ENCODE measurements at regions not wholly inside any gene's neighbourhood (a gene's known extent, or its start where the extent isn't known, plus 50 kb on each side); places are given as distances from the start of the nearest gene placed in this dataset.

GRCh38 chr3:43185274-43185982 lies 79.5 kb upstream of the POMGNT2 start:
- Histone ChIP-seq H3K4me2 (no peak overlapping the region), H3K27me3 (no peaks in the 10 kb centered on the region), H3K9me3 (ENCODE audit: low read depth) (no peaks in the 10 kb centered on the region), H4K20me1 (ENCODE audit: insufficient read depth, poor library complexity, severe bottlenecking) (no peaks in the 10 kb centered on the region), H3K9me2 (replicated peaks; ENCODE audit: insufficient read depth) (no peaks in the 10 kb centered on the region), H3K79me2 (no peaks in the 10 kb centered on the region), H2AFZ (no peak overlapping the region), H3K27ac (no peak overlapping the region), H3K4me1 (ENCODE audit: insufficient read depth) (peaks cover 12% of the 10 kb centered on the region), H3K4me3 (no peak overlapping the region), H3K36me3 (replicated peaks; ENCODE audit: insufficient read depth, low read depth) (no peaks in the 10 kb centered on the region)
- 74% methylated on average over 5 of the region's 5 CpGs for WGBS (ENCODE audit: low lambda C conversion rate, missing lambda C conversion rate)
- no peak for DNase-seq (ENCODE audit: low spot score)
- TF ChIP-seq EZH2 (IDR thresholded peaks at IDR 0.05; ENCODE audit: borderline replicate concordance) (no peak), CTCF (IDR thresholded peaks at IDR 0.05; ENCODE audit: poor library complexity) (no peak), EZH2phosphoT487 (IDR thresholded peaks at IDR 0.05; ENCODE audit: low read depth, severe bottlenecking, unreplicated experiment) (no peak)

- WGBS (ENCODE audit: low lambda C conversion rate, missing lambda C conversion rate): 32% methylated on average over 2 of the region's 2 CpGs
- H3K27me3 ChIP-seq: no peaks in the 10 kb centered on the region
- no peak overlapping the region for H2AFZ ChIP-seq
- H3K4me1 ChIP-seq (ENCODE audit: insufficient read depth): peaks cover 21% of the 10 kb centered on the region
- H3K36me3 ChIP-seq (replicated peaks; ENCODE audit: insufficient read depth, low read depth): no peaks in the 10 kb centered on the region
- no peaks in the 10 kb centered on the region for H4K20me1 ChIP-seq (ENCODE audit: insufficient read depth, poor library complexity, severe bottlenecking)
- no peaks in the 10 kb centered on the region for H3K79me2 ChIP-seq
- no peak for DNase-seq (ENCODE audit: low spot score)
- no peak overlapping the region for H3K4me2 ChIP-seq
- H3K27ac ChIP-seq: no peak overlapping the region
- H3K4me3 ChIP-seq: no peak overlapping the region
- no peaks in the 10 kb centered on the region for H3K9me2 ChIP-seq (replicated peaks; ENCODE audit: insufficient read depth)
- TF ChIP-seq CTCF (IDR thresholded peaks at IDR 0.05; ENCODE audit: poor library complexity): no peak
- no peak for TF ChIP-seq EZH2 (IDR thresholded peaks at IDR 0.05; ENCODE audit: borderline replicate concordance)
- TF ChIP-seq EZH2phosphoT487 (IDR thresholded peaks at IDR 0.05; ENCODE audit: low read depth, severe bottlenecking, unreplicated experiment): no peak
- no peaks in the 10 kb centered on the region for H3K9me3 ChIP-seq (ENCODE audit: low read depth)
Observed at GRCh38 chr3:43183456-43183855, 77.6 kb upstream of the POMGNT2 start.

- H3K36me3 ChIP-seq (replicated peaks; ENCODE audit: insufficient read depth, low read depth): no peaks in the 10 kb centered on the region
- no peak for DNase-seq (ENCODE audit: low spot score)
- peak overlapping the region; percentile 90 for H3K27ac ChIP-seq
- no peaks in the 10 kb centered on the region for H3K9me2 ChIP-seq (replicated peaks; ENCODE audit: insufficient read depth)
- H3K27me3 ChIP-seq: no peaks in the 10 kb centered on the region
- H2AFZ ChIP-seq: no peak overlapping the region
- no peak overlapping the region for H3K4me3 ChIP-seq
- peaks cover 23% of the 10 kb centered on the region for H3K4me1 ChIP-seq (ENCODE audit: insufficient read depth)
- no peak overlapping the region for H3K4me2 ChIP-seq
- H3K9me3 ChIP-seq (ENCODE audit: low read depth): no peaks in the 10 kb centered on the region
- WGBS (ENCODE audit: low lambda C conversion rate, missing lambda C conversion rate): 74% methylated on average over 13 of the region's 13 CpGs
- no peaks in the 10 kb centered on the region for H4K20me1 ChIP-seq (ENCODE audit: insufficient read depth, poor library complexity, severe bottlenecking)
- TF ChIP-seq EZH2 (IDR thresholded peaks at IDR 0.05; ENCODE audit: borderline replicate concordance): no peak
- no peak for TF ChIP-seq CTCF (IDR thresholded peaks at IDR 0.05; ENCODE audit: poor library complexity)
- TF ChIP-seq EZH2phosphoT487 (IDR thresholded peaks at IDR 0.05; ENCODE audit: low read depth, severe bottlenecking, unreplicated experiment): no peak
- H3K79me2 ChIP-seq: no peaks in the 10 kb centered on the region
Observed at GRCh38 chr3:43181202-43181821, 75.4 kb upstream of the POMGNT2 start.

Measured in hepatocyte (in vitro differentiated cells).